Adrenal gland (tissue), 5 donors: ENCODE measurements at regions not wholly inside any gene's neighbourhood (a gene's known extent, or its start where the extent isn't known, plus 50 kb on each side); places are given as distances from the start of the nearest gene placed in this dataset.

ENCODE experiments used
- CTCF ChIP-seq, 6 experiments: fragments of 450-650 bp in 4 of 6; fragments of 200-600 bp in 2 of 6; sonication (generic) in 1 of 6; IDR thresholded peaks; 1 replicate in 5 of 6; 2 replicates in 1 of 6; pipeline versions ENCODE4 v1.5.1 to v1.8.0; 2016 to 2021; ENCODE audit warnings: antibody characterized with exemption in 6 of 6, mild to moderate bottlenecking in 2 of 6, moderate library complexity in 1 of 6
- POLR2A ChIP-seq, 2 donors: fragments of 450-650 bp; IDR thresholded peaks; one replicate each; pipeline ENCODE4 v1.6.1; 2017; ENCODE audit warnings: antibody characterized with exemption in 2 of 2, mild to moderate bottlenecking in 2 of 2, moderate library complexity in 1 of 2
- donor health status: DM: no; HTN: no; CAD: no.

- TF ChIP-seq CTCF (IDR thresholded peaks at IDR 0.05) (no peak), POLR2A (IDR thresholded peaks at IDR 0.05) (no peak)
These were observed 153.6 kb upstream of the EDNRA start for GRCh38 chr4:147327322-147327721.
